DND-41 (cell line): ENCODE measurements at regions not wholly inside any gene's neighbourhood (a gene's known extent, or its start where the extent isn't known, plus 50 kb on each side); places are given as distances from the start of the nearest gene placed in this dataset.

Experiments used
- CTCF ChIP-seq: IDR thresholded peaks from 2 replicates; pipeline ENCODE4 v1.5.1; 2012; ENCODE audit warnings: borderline replicate concordance, low read length, moderate library complexity, mild to moderate bottlenecking; ENCODE audit not compliant: poor library complexity, severe bottlenecking; ENCODE audit errors: extremely low read depth
- EZH2 ChIP-seq: IDR thresholded peaks from 3 replicates; pipeline ENCODE4 v1.6.1; 2012; ENCODE audit warnings: borderline replicate concordance, low read depth, mild to moderate bottlenecking, moderate library complexity, low read length, inconsistent platforms; ENCODE audit not compliant: severe bottlenecking

- no peak for TF ChIP-seq CTCF
- TF ChIP-seq EZH2: no peak
Measured at GRCh38 chr2:75367401-75367800, 168.1 kb upstream of the TACR1 start.
